Breast epithelium (tissue), 3 donors: ENCODE measurements at regions not wholly inside any gene's neighbourhood (a gene's known extent, or its start where the extent isn't known, plus 50 kb on each side); places are given as distances from the start of the nearest gene placed in this dataset.

Source experiments
- CTCF ChIP-seq, 3 donors: fragments of 450-650 bp; IDR thresholded peaks; one replicate each; pipeline ENCODE4 v1.5.1; 2016 to 2017; ENCODE audit warnings: antibody characterized with exemption in 3 of 3, mild to moderate bottlenecking in 3 of 3, moderate library complexity in 3 of 3
- POLR2A ChIP-seq: fragments of 450-650 bp; IDR thresholded peaks from one replicate; pipeline ENCODE4 v1.6.1; 2016; ENCODE audit warnings: antibody characterized with exemption, mild to moderate bottlenecking, moderate library complexity
- POLR2AphosphoS5 ChIP-seq, 3 donors: sonication (generic); formaldehyde crosslinking; IDR thresholded peaks; one replicate each; pipeline ENCODE4 v1.6.1; 2017; ENCODE audit warnings: antibody characterized with exemption in 3 of 3

- TF ChIP-seq POLR2A, result no peak
- no peak for TF ChIP-seq CTCF (IDR thresholded peaks at IDR 0.05)
- no peak for TF ChIP-seq POLR2AphosphoS5 (IDR thresholded peaks at IDR 0.05)
Measured at GRCh38 chrX:114050075-114050796, 533.6 kb upstream of the HTR2C start.
